K562 (cell line): ENCODE measurements at regions not wholly inside any gene's neighbourhood (a gene's known extent, or its start where the extent isn't known, plus 50 kb on each side); places are given as distances from the start of the nearest gene placed in this dataset.

Experiments
- ATAC-seq: fragments of 200-7000 bp; cut with Tn5 transposase; 3 replicates; pipeline ENCODE4 v1.9.1; 2020; ENCODE audit warnings: moderate library complexity
- BruUV-seq: library from RNA; stranded (reverse); fragments of 400-500 nt; replicated peaks from 2 replicates; lab custom pipeline; 2021; lab: Mats Ljungman, UMichigan
- CTCF ChIA-PET: fragments of 300-600 bp; formaldehyde crosslinking; extraction: SDS; loops from one replicate; lab custom pipeline; 2021; ENCODE audit warnings: low intra/inter-chr PET ratio; lab: Yijun Ruan, JAX
- POLR2A ChIA-PET: fragments of 300-600, 350-650 bp; sonication (Branson Sonifier 250); formaldehyde crosslinking; extraction: SDS; loops from one replicate; lab custom pipeline; 2021; ENCODE audit warnings: antibody characterized with exemption, inconsistent platforms; lab: Yijun Ruan, JAX
- DNase-seq, 4 experiments: peaks; one replicate each; pipeline versions ENCODE4 v3.0.0 to v3.0.0-alpha.2; 2011 to 2018; ENCODE audit warnings: low spot score in 3 of 4, mixed read lengths in 3 of 4; ENCODE audit errors: extremely low read depth in 1 of 4
- FAIRE-seq: peaks from 2 replicates; lab custom pipeline; 2011; peaks lifted over from hg19 to GRCh38; lab: Jason Lieb, UNC
- H2AFZ ChIP-seq: 2 replicates; pipeline ENCODE4 v1.6.0; 2011; ENCODE audit warnings: low read depth, low read length, control low read depth, inconsistent platforms
- H3K27ac ChIP-seq: fragments of 200-600 bp; 3 replicates; pipeline ENCODE4 v1.8.0; 2011; ENCODE audit warnings: low read depth, mild to moderate bottlenecking, control low read depth, inconsistent platforms, low read length, moderate library complexity, mixed read lengths; ENCODE audit errors: extremely low read depth
- H3K27me3 ChIP-seq, 2 experiments: fragments of 300-600 bp in 1 of 2; 2 replicates in 1 of 2; 3 replicates in 1 of 2; pipeline versions ENCODE4 v1.6.0 to v1.8.0; 2011; ENCODE audit warnings: inconsistent platforms in 2 of 2, low read length in 2 of 2, mild to moderate bottlenecking in 1 of 2, mixed read lengths in 1 of 2, moderate library complexity in 1 of 2; ENCODE audit not compliant: control insufficient read depth in 2 of 2, insufficient read depth in 2 of 2
- H3K36me3 ChIP-seq: fragments of 300-600 bp; 3 replicates; pipeline ENCODE4 v1.8.0; 2011; ENCODE audit warnings: mild to moderate bottlenecking, low read length, inconsistent platforms; ENCODE audit not compliant: control insufficient read depth, insufficient read depth
- H3K4me1 ChIP-seq, 2 experiments: fragments of 200-600 bp in 1 of 2; replicated peaks in 1 of 2; 2 replicates in 1 of 2; 3 replicates in 1 of 2; pipeline versions ENCODE4 v1.5.1 to v1.8.0; 2011; ENCODE audit warnings: inconsistent platforms in 2 of 2, low read length in 2 of 2, mild to moderate bottlenecking in 1 of 2, mixed read lengths in 1 of 2, moderate library complexity in 1 of 2; ENCODE audit not compliant: control insufficient read depth in 2 of 2, insufficient read depth in 2 of 2
- H3K4me2 ChIP-seq: 2 replicates; pipeline ENCODE4 v1.6.1; 2011; ENCODE audit warnings: low read length, control low read depth, inconsistent platforms, mixed read lengths; ENCODE audit not compliant: insufficient read depth
- H3K4me3 ChIP-seq: fragments of 200-600 bp; sonication (generic), shearing (Covaris generic); 2 replicates; pipeline ENCODE4 v1.5.1; 2016; ENCODE audit warnings: control low read depth, inconsistent platforms
- H3K79me2 ChIP-seq: fragments of 200-600 bp; 3 replicates; pipeline ENCODE4 v1.8.0; 2011; ENCODE audit warnings: low read length, inconsistent platforms; ENCODE audit not compliant: control insufficient read depth, insufficient read depth
- H3K9ac ChIP-seq, 2 experiments: 2 replicates each; pipeline versions ENCODE4 v1.6.0 to v1.6.1; 2011; ENCODE audit warnings: low read depth in 2 of 2, low read length in 2 of 2, control low read depth in 1 of 2, inconsistent platforms in 1 of 2, mild to moderate bottlenecking in 1 of 2, mixed read lengths in 1 of 2; ENCODE audit not compliant: insufficient read depth in 1 of 2
- H3K9me1 ChIP-seq: one replicate; pipeline ENCODE4 v1.6.0; 2011; ENCODE audit warnings: inconsistent platforms, mild to moderate bottlenecking, low read length, moderate library complexity; ENCODE audit not compliant: control insufficient read depth, insufficient read depth
- H3K9me3 ChIP-seq: replicated peaks from 2 replicates; pipeline ENCODE4 v1.5.1; 2011; ENCODE audit warnings: low read depth, low read length, inconsistent platforms; ENCODE audit not compliant: control insufficient read depth, insufficient read depth
- H4K20me1 ChIP-seq: replicated peaks from 2 replicates; pipeline ENCODE4 v1.6.1; 2011; ENCODE audit warnings: low read length, inconsistent platforms, mixed read lengths; ENCODE audit not compliant: control insufficient read depth, insufficient read depth
- BMI1 ChIP-seq: fragments of 150-350 bp; IDR thresholded peaks from 2 replicates; pipeline ENCODE4 v1.6.1; 2014; ENCODE audit warnings: low read length
- CREBBP ChIP-seq: IDR thresholded peaks from one replicate; pipeline ENCODE4 v1.6.1; 2012; ENCODE audit warnings: low read depth, mild to moderate bottlenecking, control low read depth, inconsistent platforms, low read length
- FIP1L1 ChIP-seq: fragments of 200-400 bp; formaldehyde crosslinking; IDR thresholded peaks from 2 replicates; pipeline ENCODE4 v1.6.1; 2018; ENCODE audit warnings: mild to moderate bottlenecking, low read depth, low read length; ENCODE audit not compliant: poor library complexity, severe bottlenecking
- FOXK1 ChIP-seq: sonication (generic); formaldehyde crosslinking; IDR thresholded peaks from 2 replicates; pipeline ENCODE4 v1.8.0; 2022; ENCODE audit warnings: missing genetic modification reagents, mild to moderate bottlenecking, borderline replicate concordance
- HINFP ChIP-seq: fragments of 450-650 bp; conservative IDR thresholded peaks from 2 replicates; pipeline ENCODE4 v1.6.1; 2016; ENCODE audit warnings: missing genetic modification characterization, low read depth, mild to moderate bottlenecking, control low read depth, missing compliant biosample characterization
- KLF6 ChIP-seq: fragments of 250-450 bp; sonication (Bioruptor Pico); IDR thresholded peaks from 2 replicates; pipeline ENCODE4 v1.4.0; 2020; ENCODE audit warnings: mild to moderate bottlenecking, moderate library complexity, borderline replicate concordance
- POLR2AphosphoS2 ChIP-seq: IDR thresholded peaks from 2 replicates; pipeline ENCODE4 v1.6.1; 2012; ENCODE audit warnings: low read length, improper control_type of control experiment
- RHOXF2B ChIP-seq: fragments of 250-450 bp; sonication (Bioruptor Pico); conservative IDR thresholded peaks from 2 replicates; pipeline ENCODE4 v1.5.1; 2021
- SAFB ChIP-seq: fragments of 200-400 bp; formaldehyde crosslinking; IDR thresholded peaks from 2 replicates; pipeline ENCODE4 v1.6.1; 2017; ENCODE audit warnings: low read depth, low read length, borderline replicate concordance
- ZNF175 ChIP-seq: fragments of 200-800 bp; sonication (Bioruptor generic); IDR thresholded peaks from 2 replicates; pipeline ENCODE4 v1.6.1; 2016; ENCODE audit warnings: low read depth, mild to moderate bottlenecking, missing genetic modification characterization, missing compliant biosample characterization
- ZNF764 ChIP-seq: fragments of 250-450 bp; sonication (Bioruptor Pico); IDR thresholded peaks from 2 replicates; pipeline ENCODE4 v1.4.0; 2020; ENCODE audit warnings: low read depth, mild to moderate bottlenecking, moderate library complexity
- WGBS: fragments of 100-300 bp; shearing (Covaris generic); methylation state at CpG from one replicate; pipeline ENCODE4 v1.1.6; 2016; ENCODE audit warnings: low coverage, mixed read lengths; ENCODE audit not compliant: insufficient coverage; ENCODE audit errors: missing lambda C conversion rate; 5-methylcytosine and 5-hydroxymethylcytosine counted together
- in situ Hi-C: fragments of 300-500 bp; cut with MboI; formaldehyde crosslinking; loops from 4 replicates; pipeline ENCODE4 v1.15.0; 2018; ENCODE audit warnings: inconsistent platforms, mixed read lengths
- intact Hi-C: fragments of 100-400 bp; cut with micrococcal nuclease; formaldehyde crosslinking; loops from 2 replicates; pipeline ENCODE4 v1.14.2; 2022

- no peak for ATAC-seq
- no peaks in the 10 kb centered on the region for H4K20me1 ChIP-seq
- H3K4me1 ChIP-seq: no peaks in the 10 kb centered on the region
- POLR2A ChIA-PET: interaction anchor here (0.7 to 2.5 kb wide), 2 partner anchors 10 to 684 kb away, joined by 4 to 7 read pairs; no protein-coding TSS in a partner anchor
- H3K4me2 ChIP-seq: no peak overlapping the region
- CTCF ChIA-PET: no interaction called here
- H3K27me3 ChIP-seq: peaks cover 0 to 9% of the 10 kb centered on the region in 2 experiments; a peak in 2 of 5 replicates
- no peaks in the 10 kb centered on the region for H3K9me3 ChIP-seq
- in situ Hi-C loops: no loop called here
- no peak overlapping the region for H3K4me3 ChIP-seq
- no peak overlapping the region for H2AFZ ChIP-seq
- DNase-seq: no peak
- no peak overlapping the region for H3K9ac ChIP-seq
- H3K9me1 ChIP-seq: no peaks in the 10 kb centered on the region
- intact Hi-C loops: no loop called here
- WGBS: 3% methylated on average over 5 of the region's 5 CpGs
- TF ChIP-seq FIP1L1 (no peak), ZNF764 (no peak), CREBBP (no peak), RHOXF2B (CRISPR knock-in tag) (no peak), BMI1 (no peak), FOXK1 (CRISPR knock-in tag) (no peak), POLR2AphosphoS2 (no peak), HINFP (no peak), ZNF175 (CRISPR knock-in tag) (no peak), KLF6 (CRISPR knock-in tag) (no peak), SAFB (no peak)
- H3K27ac ChIP-seq: no peak overlapping the region
- no peaks in the 10 kb centered on the region for H3K79me2 ChIP-seq
- BruUV-seq: no TSS peak
- no peak for FAIRE-seq
- H3K36me3 ChIP-seq: no peaks in the 10 kb centered on the region
Measured at GRCh38 chr7:127525866-127526480, 59.4 kb downstream of the GCC1 start.
